ENCODE measurements at regions not wholly inside any gene's neighbourhood (a gene's known extent, or its start where the extent isn't known, plus 50 kb on each side); places are given as distances from the start of the nearest gene placed in this dataset.

GRCh38 chr2:234596696-234597575, 100.1 kb upstream of the ARL4C start:
- H3K27ac ChIP-seq (ENCODE audit: low read depth, low read length): no peak overlapping the region
- H3K23ac ChIP-seq (ENCODE audit: low read length): no peak overlapping the region
- no peaks in the 10 kb centered on the region for H3K79me2 ChIP-seq (ENCODE audit: control insufficient read depth, insufficient read depth, low read length, poor library complexity)
- no peaks in the 10 kb centered on the region for H3K36me3 ChIP-seq (ENCODE audit: control insufficient read depth in 1 of 2, insufficient read depth in 2 of 2, low read length in 2 of 2)
- no CpG with 5 or more reads among the region's 12 CpGs for WGBS (ENCODE audit: extremely low coverage, insufficient coverage, insufficient read length)
- H2BK5ac ChIP-seq (ENCODE audit: low read depth, low read length, poor library complexity): no peak overlapping the region
- H3K4me1 ChIP-seq (ENCODE audit: control insufficient read depth in 1 of 2, insufficient read depth in 2 of 2, low read length in 2 of 2): no peaks in the 10 kb centered on the region
- H2BK12ac ChIP-seq (ENCODE audit: low read length): no peak overlapping the region
- H4K8ac ChIP-seq (ENCODE audit: low read depth, low read length): no peak overlapping the region
- no peak overlapping the region for H3K18ac ChIP-seq (ENCODE audit: low read length)
- H3K79me1 ChIP-seq (ENCODE audit: low read length): no peaks in the 10 kb centered on the region
- no peaks in the 10 kb centered on the region for H3K27me3 ChIP-seq (ENCODE audit: insufficient read depth, low read length)
- H3K9me3 ChIP-seq (ENCODE audit: insufficient read depth, low read depth, low read length): no peaks in the 10 kb centered on the region
- H3K4me3 ChIP-seq (ENCODE audit: low read depth, low read length): no peak overlapping the region
- no peak overlapping the region for H2BK120ac ChIP-seq (ENCODE audit: insufficient read depth, low read length, poor library complexity)
- H3K9ac ChIP-seq (ENCODE audit: low read length): no peak overlapping the region
- H3K4me2 ChIP-seq (ENCODE audit: low read length): no peak overlapping the region
- H3K4ac ChIP-seq (ENCODE audit: low read depth, low read length): no peak overlapping the region
- no peak overlapping the region for H2AFZ ChIP-seq (ENCODE audit: insufficient read depth, low read length, poor library complexity)
- H4K91ac ChIP-seq (ENCODE audit: low read depth, low read length): no peak overlapping the region
- no peak overlapping the region for H2AK5ac ChIP-seq (ENCODE audit: low read length)
- H4K12ac ChIP-seq (ENCODE audit: low read depth, low read length): no peak overlapping the region
- H3K14ac ChIP-seq (ENCODE audit: low read length): no peak overlapping the region
- DNase-seq: no peak

- H3K14ac ChIP-seq (ENCODE audit: low read length): no peak overlapping the region
- no peak overlapping the region for H3K23ac ChIP-seq (ENCODE audit: low read length)
- H3K79me2 ChIP-seq (ENCODE audit: control insufficient read depth, insufficient read depth, low read length, poor library complexity): no peaks in the 10 kb centered on the region
- no peak for DNase-seq
- no peak overlapping the region for H3K27ac ChIP-seq (ENCODE audit: low read depth, low read length)
- H3K9me3 ChIP-seq (ENCODE audit: insufficient read depth, low read depth, low read length): no peaks in the 10 kb centered on the region
- no peak overlapping the region for H3K4me2 ChIP-seq (ENCODE audit: low read length)
- H3K4me3 ChIP-seq (ENCODE audit: low read depth, low read length): no peak overlapping the region
- no peak overlapping the region for H3K9ac ChIP-seq (ENCODE audit: low read length)
- H2BK5ac ChIP-seq (ENCODE audit: low read depth, low read length, poor library complexity): no peak overlapping the region
- H3K4ac ChIP-seq (ENCODE audit: low read depth, low read length): no peak overlapping the region
- no peaks in the 10 kb centered on the region for H3K79me1 ChIP-seq (ENCODE audit: low read length)
- H2AK5ac ChIP-seq (ENCODE audit: low read length): no peak overlapping the region
- H2BK12ac ChIP-seq (ENCODE audit: low read length): no peak overlapping the region
- H4K91ac ChIP-seq (ENCODE audit: low read depth, low read length): no peak overlapping the region
- no peaks in the 10 kb centered on the region for H3K4me1 ChIP-seq (ENCODE audit: control insufficient read depth in 1 of 2, insufficient read depth in 2 of 2, low read length in 2 of 2)
- H4K12ac ChIP-seq (ENCODE audit: low read depth, low read length): no peak overlapping the region
- H4K8ac ChIP-seq (ENCODE audit: low read depth, low read length): no peak overlapping the region
- H2BK120ac ChIP-seq (ENCODE audit: insufficient read depth, low read length, poor library complexity): no peak overlapping the region
- H3K27me3 ChIP-seq (ENCODE audit: insufficient read depth, low read length): no peaks in the 10 kb centered on the region
- no peaks in the 10 kb centered on the region for H3K36me3 ChIP-seq (ENCODE audit: control insufficient read depth in 1 of 2, insufficient read depth in 2 of 2, low read length in 2 of 2)
- no peak overlapping the region for H3K18ac ChIP-seq (ENCODE audit: low read length)
- WGBS (ENCODE audit: extremely low coverage, insufficient coverage, insufficient read length): no CpG with 5 or more reads among the region's 3 CpGs
- no peak overlapping the region for H2AFZ ChIP-seq (ENCODE audit: insufficient read depth, low read length, poor library complexity)
These were observed 98.9 kb upstream of the ARL4C start for GRCh38 chr2:234595829-234596228.

- Histone ChIP-seq H3K4me3 (ENCODE audit: low read depth, low read length) (no peak overlapping the region), H2BK5ac (ENCODE audit: low read depth, low read length, poor library complexity) (no peak overlapping the region), H3K9ac (ENCODE audit: low read length) (no peak overlapping the region), H4K12ac (ENCODE audit: low read depth, low read length) (no peak overlapping the region), H2AK5ac (ENCODE audit: low read length) (no peak overlapping the region), H3K36me3 (ENCODE audit: control insufficient read depth in 1 of 2, insufficient read depth in 2 of 2, low read length in 2 of 2) (no peaks in the 10 kb centered on the region), H3K27me3 (ENCODE audit: insufficient read depth, low read length) (no peaks in the 10 kb centered on the region), H2BK12ac (ENCODE audit: low read length) (no peak overlapping the region), H2BK120ac (ENCODE audit: insufficient read depth, low read length, poor library complexity) (no peak overlapping the region), H3K27ac (ENCODE audit: low read depth, low read length) (no peak overlapping the region), H3K9me3 (ENCODE audit: insufficient read depth, low read depth, low read length) (no peaks in the 10 kb centered on the region), H2AFZ (ENCODE audit: insufficient read depth, low read length, poor library complexity) (no peak overlapping the region), H4K8ac (ENCODE audit: low read depth, low read length) (no peak overlapping the region), H4K91ac (ENCODE audit: low read depth, low read length) (no peak overlapping the region), H3K79me2 (ENCODE audit: control insufficient read depth, insufficient read depth, low read length, poor library complexity) (no peaks in the 10 kb centered on the region), H3K23ac (ENCODE audit: low read length) (no peak overlapping the region), H3K79me1 (ENCODE audit: low read length) (no peaks in the 10 kb centered on the region), H3K4ac (ENCODE audit: low read depth, low read length) (no peak overlapping the region), H3K4me2 (ENCODE audit: low read length) (no peak overlapping the region), H3K14ac (ENCODE audit: low read length) (no peak overlapping the region), H3K18ac (ENCODE audit: low read length) (no peak overlapping the region), H3K4me1 (ENCODE audit: control insufficient read depth in 1 of 2, insufficient read depth in 2 of 2, low read length in 2 of 2) (no peaks in the 10 kb centered on the region)
- no peak for DNase-seq
- no CpG with 5 or more reads among the region's 5 CpGs for WGBS (ENCODE audit: extremely low coverage, insufficient coverage, insufficient read length)
These were observed 97.8 kb upstream of the ARL4C start for GRCh38 chr2:234594715-234595114.

GRCh38 chr2:234593636-234594035, 96.8 kb upstream of the ARL4C start:
- Histone ChIP-seq H3K4me1 (ENCODE audit: control insufficient read depth in 1 of 2, insufficient read depth in 2 of 2, low read length in 2 of 2) (no peaks in the 10 kb centered on the region), H4K12ac (ENCODE audit: low read depth, low read length) (no peak overlapping the region), H3K9ac (ENCODE audit: low read length) (no peak overlapping the region), H4K8ac (ENCODE audit: low read depth, low read length) (no peak overlapping the region), H2AK5ac (ENCODE audit: low read length) (no peak overlapping the region), H3K23ac (ENCODE audit: low read length) (no peak overlapping the region), H3K4me3 (ENCODE audit: low read depth, low read length) (no peak overlapping the region), H3K9me3 (ENCODE audit: insufficient read depth, low read depth, low read length) (no peaks in the 10 kb centered on the region), H2BK5ac (ENCODE audit: low read depth, low read length, poor library complexity) (no peak overlapping the region), H2BK120ac (ENCODE audit: insufficient read depth, low read length, poor library complexity) (no peak overlapping the region), H3K79me1 (ENCODE audit: low read length) (no peaks in the 10 kb centered on the region), H3K79me2 (ENCODE audit: control insufficient read depth, insufficient read depth, low read length, poor library complexity) (no peaks in the 10 kb centered on the region), H2BK12ac (ENCODE audit: low read length) (no peak overlapping the region), H3K18ac (ENCODE audit: low read length) (no peak overlapping the region), H3K36me3 (ENCODE audit: control insufficient read depth in 1 of 2, insufficient read depth in 2 of 2, low read length in 2 of 2) (no peaks in the 10 kb centered on the region), H3K4me2 (ENCODE audit: low read length) (no peak overlapping the region), H3K27me3 (ENCODE audit: insufficient read depth, low read length) (no peaks in the 10 kb centered on the region), H3K4ac (ENCODE audit: low read depth, low read length) (no peak overlapping the region), H3K27ac (ENCODE audit: low read depth, low read length) (no peak overlapping the region), H2AFZ (ENCODE audit: insufficient read depth, low read length, poor library complexity) (no peak overlapping the region), H3K14ac (ENCODE audit: low read length) (no peak overlapping the region), H4K91ac (ENCODE audit: low read depth, low read length) (no peak overlapping the region)
- WGBS (ENCODE audit: extremely low coverage, insufficient coverage, insufficient read length): no CpG with 5 or more reads among the region's 2 CpGs
- DNase-seq: no peak

Data from trophoblast cell (in vitro differentiated cells and primary cell).